H1 (cell line): ENCODE measurements at regions not wholly inside any gene's neighbourhood (a gene's known extent, or its start where the extent isn't known, plus 50 kb on each side); places are given as distances from the start of the nearest gene placed in this dataset.

Experiments
- CTCF ChIA-PET: fragments of 300-600 bp; sonication (Branson Sonifier 250); formaldehyde crosslinking; loops from one replicate; lab custom pipeline; 2021; ENCODE audit not compliant: partially characterized antibody; lab: Charles Lee
- POLR2A ChIA-PET: fragments of 300-600 bp; sonication (Branson Sonifier 250); formaldehyde crosslinking; loops from one replicate; lab custom pipeline; 2021; ENCODE audit warnings: inconsistent platforms; ENCODE audit not compliant: partially characterized antibody; lab: Charles Lee
- DNase-seq, 2 experiments: peaks; one replicate each; pipeline versions ENCODE4 v3.0.0 to v3.0.0-alpha.2; 2010 to 2022; ENCODE audit warnings: low spot score in 2 of 2, low read depth in 1 of 2, mixed read lengths in 1 of 2
- FAIRE-seq: peaks from 2 replicates; lab custom pipeline; 2011; peaks lifted over from hg19 to GRCh38; lab: Jason Lieb, UNC
- H2AFZ ChIP-seq: 2 replicates; pipeline ENCODE4 v1.8.1; 2012; ENCODE audit warnings: low read length, inconsistent platforms
- H2AK5ac ChIP-seq: 2 replicates; pipeline ENCODE4 v1.6.1; 2013; ENCODE audit warnings: low read depth, low read length
- H2BK120ac ChIP-seq: replicated peaks from 2 replicates; pipeline ENCODE3; 2013; ENCODE audit warnings: low read depth, low read length, inconsistent platforms
- H2BK12ac ChIP-seq: 2 replicates; pipeline ENCODE4 v1.6.1; 2013; ENCODE audit warnings: low read depth, low read length
- H2BK15ac ChIP-seq: 2 replicates; pipeline ENCODE4 v1.6.1; 2013; ENCODE audit warnings: low read length
- H2BK20ac ChIP-seq: 2 replicates; pipeline ENCODE4 v1.6.1; 2013; ENCODE audit warnings: low read length
- H2BK5ac ChIP-seq: 2 replicates; pipeline ENCODE4 v1.6.1; 2013; ENCODE audit warnings: low read depth, low read length
- H3K14ac ChIP-seq: 2 replicates; pipeline ENCODE4 v1.6.1; 2013; ENCODE audit warnings: inconsistent platforms; ENCODE audit not compliant: insufficient read length
- H3K18ac ChIP-seq: 2 replicates; pipeline ENCODE4 v1.6.1; 2013; ENCODE audit warnings: low read length; ENCODE audit errors: extremely low read depth
- H3K23ac ChIP-seq: 2 replicates; pipeline ENCODE4 v1.6.1; 2013; ENCODE audit warnings: inconsistent platforms; ENCODE audit not compliant: insufficient read length
- H3K23me2 ChIP-seq: 2 replicates; pipeline ENCODE4 v1.6.1; 2013; ENCODE audit warnings: low read depth, low read length
- H3K27ac ChIP-seq: 2 replicates; pipeline ENCODE4 v1.6.1; 2011; ENCODE audit warnings: low read depth, low read length, inconsistent platforms
- H3K27me3 ChIP-seq, 4 experiments: replicated peaks in 1 of 4; 1 replicate in 1 of 4; 2 replicates in 3 of 4; pipeline versions ENCODE4 v1.6.1 to v1.8.1; 2011 to 2013; ENCODE audit warnings: low read length in 3 of 4, mild to moderate bottlenecking in 3 of 4, inconsistent platforms in 2 of 4, mixed read lengths in 2 of 4, moderate library complexity in 1 of 4; ENCODE audit not compliant: control insufficient read depth in 3 of 4, insufficient read depth in 3 of 4; ENCODE audit errors: extremely low read depth in 1 of 4
- H3K36me3 ChIP-seq, 4 experiments: 2 replicates each; pipeline versions ENCODE4 v1.6.1 to v1.8.1; 2011 to 2013; ENCODE audit warnings: mild to moderate bottlenecking in 4 of 4, low read length in 3 of 4, moderate library complexity in 2 of 4, control low read depth in 1 of 4, inconsistent platforms in 1 of 4; ENCODE audit not compliant: insufficient read depth in 4 of 4, control insufficient read depth in 2 of 4
- H3K4ac ChIP-seq: replicated peaks from 2 replicates; pipeline ENCODE3; 2013; ENCODE audit warnings: low read length, low read depth, mixed read lengths, inconsistent platforms; ENCODE audit not compliant: insufficient read length
- H3K4me1 ChIP-seq, 4 experiments: replicated peaks in 1 of 4; 1 replicate in 1 of 4; 2 replicates in 3 of 4; pipeline versions ENCODE4 v1.6.1 to v1.8.1; 2011 to 2013; ENCODE audit warnings: low read length in 3 of 4, inconsistent platforms in 2 of 4, mixed read lengths in 1 of 4; ENCODE audit not compliant: insufficient read depth in 4 of 4, control insufficient read depth in 3 of 4
- H3K4me2 ChIP-seq, 2 experiments: 2 replicates each; pipeline versions ENCODE4 v1.6.1 to v1.8.1; 2011 to 2013; ENCODE audit warnings: low read depth in 2 of 2, low read length in 2 of 2, control low read depth in 1 of 2, inconsistent platforms in 1 of 2, mild to moderate bottlenecking in 1 of 2; ENCODE audit not compliant: insufficient read depth in 1 of 2
- H3K4me3 ChIP-seq, 4 experiments: fragments of 200-600, 300-600 bp in 1 of 4; sonication (generic), shearing (Covaris generic), sonication (Bioruptor Twin) in 1 of 4; 2 replicates each; pipeline versions ENCODE4 v1.5.1 to v1.8.1; 2011 to 2016; ENCODE audit warnings: low read length in 4 of 4, low read depth in 3 of 4, control low read depth in 2 of 4, inconsistent platforms in 2 of 4, mild to moderate bottlenecking in 2 of 4, mixed read lengths in 1 of 4, moderate library complexity in 1 of 4; ENCODE audit not compliant: insufficient read depth in 2 of 4; ENCODE audit errors: extremely low read depth in 1 of 4
- H3K56ac ChIP-seq: replicated peaks from 2 replicates; pipeline ENCODE3; 2013; ENCODE audit warnings: low read depth, mild to moderate bottlenecking, mixed read lengths, low read length, inconsistent platforms; ENCODE audit not compliant: insufficient read length
- H3K79me1 ChIP-seq: 2 replicates; pipeline ENCODE4 v1.6.1; 2013; ENCODE audit warnings: low read depth, low read length, control low read depth
- H3K79me2 ChIP-seq, 2 experiments: 2 replicates each; pipeline versions ENCODE4 v1.6.1 to v1.8.1; 2012 to 2013; ENCODE audit warnings: low read length in 2 of 2, mild to moderate bottlenecking in 2 of 2, inconsistent platforms in 1 of 2; ENCODE audit not compliant: insufficient read depth in 2 of 2, control insufficient read depth in 1 of 2
- H3K9ac ChIP-seq, 4 experiments: replicated peaks in 1 of 4; 1 replicate in 1 of 4; 2 replicates in 3 of 4; pipeline versions ENCODE4 v1.6.1 to v1.8.1; 2011 to 2013; ENCODE audit warnings: low read depth in 3 of 4, low read length in 3 of 4, control low read depth in 2 of 4, mild to moderate bottlenecking in 2 of 4, moderate library complexity in 2 of 4, inconsistent platforms in 1 of 4; ENCODE audit errors: extremely low read depth in 1 of 4
- H3K9me3 ChIP-seq, 2 experiments: 2 replicates each; pipeline versions ENCODE4 v1.6.1 to v1.8.1; 2012 to 2013; ENCODE audit warnings: mild to moderate bottlenecking in 2 of 2, moderate library complexity in 2 of 2, control low read depth in 1 of 2, inconsistent platforms in 1 of 2, low read depth in 1 of 2, low read length in 1 of 2, mixed read lengths in 1 of 2; ENCODE audit not compliant: insufficient read depth in 2 of 2
- H4K20me1 ChIP-seq, 2 experiments: replicated peaks in 1 of 2; 2 replicates each; pipeline versions ENCODE3 to v1.8.1; 2011 to 2013; ENCODE audit warnings: inconsistent platforms in 2 of 2, low read length in 2 of 2, mild to moderate bottlenecking in 1 of 2; ENCODE audit not compliant: insufficient read depth in 2 of 2, control insufficient read depth in 1 of 2
- H4K5ac ChIP-seq: 2 replicates; pipeline ENCODE4 v1.6.1; 2013; ENCODE audit warnings: low read length, low read depth, mixed read lengths, inconsistent platforms; ENCODE audit not compliant: insufficient read length
- H4K8ac ChIP-seq: 2 replicates; pipeline ENCODE4 v1.8.0; 2013; ENCODE audit warnings: mild to moderate bottlenecking, moderate library complexity, low read length, inconsistent platforms; ENCODE audit not compliant: insufficient read depth; ENCODE audit errors: extremely low read depth
- H4K91ac ChIP-seq: replicated peaks from 2 replicates; pipeline ENCODE3; 2013; ENCODE audit warnings: low read length, mixed read lengths, inconsistent platforms; ENCODE audit not compliant: insufficient read length
- JUND ChIP-seq: IDR thresholded peaks from 2 replicates; pipeline ENCODE4 v1.6.1; 2011; ENCODE audit warnings: mild to moderate bottlenecking, improper control_type of control experiment, low read length
- NRF1 ChIP-seq: IDR thresholded peaks from 2 replicates; pipeline ENCODE4 v1.6.1; 2011; ENCODE audit warnings: mild to moderate bottlenecking, low read depth, low read length, improper control_type of control experiment
- RNF2 ChIP-seq: fragments of 200-900, 300-1000 bp; sonication (generic); IDR thresholded peaks from 2 replicates; pipeline ENCODE4 v1.7.1; 2016; ENCODE audit warnings: borderline replicate concordance, low read depth, mild to moderate bottlenecking, antibody characterized with exemption, low read length; ENCODE audit not compliant: poor library complexity, severe bottlenecking; ENCODE audit errors: missing control alignments
- RXRA ChIP-seq: IDR thresholded peaks from 2 replicates; pipeline ENCODE4 v1.6.1; 2011; ENCODE audit warnings: low read depth, mild to moderate bottlenecking, low read length, moderate library complexity; ENCODE audit not compliant: insufficient read depth
- SIRT6 ChIP-seq: IDR thresholded peaks from one replicate; pipeline ENCODE4 v1.7.1; 2012; ENCODE audit warnings: low read length, inconsistent platforms
- TCF12 ChIP-seq: IDR thresholded peaks from 2 replicates; pipeline ENCODE4 v1.6.1; 2011; ENCODE audit warnings: low read depth, mild to moderate bottlenecking, low read length
- WGBS, 2 experiments: shearing (Covaris generic) in 1 of 2; methylation state at CpG; one replicate each; pipeline versions ENCODE4 v1.1.6 to v1.1.7; 2013 to 2015; ENCODE audit warnings: low lambda C conversion rate in 2 of 2, mixed read lengths in 2 of 2, inconsistent platforms in 1 of 2, low coverage in 1 of 2, missing lambda C conversion rate in 1 of 2; ENCODE audit not compliant: insufficient replicate concordance in 2 of 2, insufficient coverage in 1 of 2, insufficient read length in 1 of 2; ENCODE audit errors: extremely low coverage in 1 of 2, missing lambda C conversion rate in 1 of 2; 5-methylcytosine and 5-hydroxymethylcytosine counted together

GRCh38 chr9:134970198-134970597 lies 52.5 kb upstream of the FCN1 start:
- WGBS, 2 experiments, result 90% methylated on average over 6 of the region's 6 CpGs; no CpG with 5 or more reads in 1 of the 2 experiments
- H3K23ac ChIP-seq, result no peak overlapping the region
- no peak overlapping the region for H2AFZ ChIP-seq
- H3K4ac ChIP-seq, result no peak overlapping the region
- H3K4me2 ChIP-seq, result no peak overlapping the region
- no peak overlapping the region for H3K27ac ChIP-seq
- no peak overlapping the region for H3K18ac ChIP-seq
- H2BK12ac ChIP-seq, result no peak overlapping the region
- no peak overlapping the region for H2BK5ac ChIP-seq
- no peak overlapping the region for H3K14ac ChIP-seq
- H4K5ac ChIP-seq, result no peak overlapping the region
- CTCF ChIA-PET, result interaction anchor here (1.2 to 1.4 kb wide), 2 partner anchors 272 to 273 kb away, joined by 3 read pairs; no protein-coding TSS in a partner anchor
- no peak overlapping the region for H4K91ac ChIP-seq
- H3K9ac ChIP-seq, result no peak overlapping the region
- H3K4me1 ChIP-seq, result peaks cover 0 to 18% (median 12%) of the 10 kb centered on the region in 4 experiments; a peak in 4 of 7 replicates
- no peak for DNase-seq
- H4K8ac ChIP-seq, result no peak overlapping the region
- FAIRE-seq, result no peak
- no peaks in the 10 kb centered on the region for H4K20me1 ChIP-seq
- no peak overlapping the region for H2BK20ac ChIP-seq
- no peaks in the 10 kb centered on the region for H3K36me3 ChIP-seq
- no peaks in the 10 kb centered on the region for H3K9me3 ChIP-seq
- no peak overlapping the region for H2BK15ac ChIP-seq
- POLR2A ChIA-PET, result no interaction called here
- TF ChIP-seq TCF12, result no peak
- no peak for TF ChIP-seq NRF1
- no peak for TF ChIP-seq SIRT6
- no peak for TF ChIP-seq RNF2
- no peak for TF ChIP-seq RXRA
- no peak for TF ChIP-seq JUND
- no peak overlapping the region for H3K4me3 ChIP-seq
- no peaks in the 10 kb centered on the region for H3K79me2 ChIP-seq
- no peaks in the 10 kb centered on the region for H3K79me1 ChIP-seq
- no peak overlapping the region for H2AK5ac ChIP-seq
- no peaks in the 10 kb centered on the region for H3K23me2 ChIP-seq
- H2BK120ac ChIP-seq, result no peak overlapping the region
- H3K56ac ChIP-seq, result no peak overlapping the region
- H3K27me3 ChIP-seq, result no peaks in the 10 kb centered on the region; a peak in 2 of 7 replicates
